Activated CD4-positive, alpha-beta T cell treated with anti-CD3 and anti-CD28 coated beads, Interleukin-2, amount 50 U/mL, for 4 hours (primary cell): ENCODE measurements at regions not wholly inside any gene's neighbourhood (a gene's known extent, or its start where the extent isn't known, plus 50 kb on each side); places are given as distances from the start of the nearest gene placed in this dataset.

ENCODE experiments used
- DNase-seq, 2 experiments: peaks; one replicate each; pipeline ENCODE4 v3.0.0-alpha.2; 2020

- no peak for DNase-seq
Observed at GRCh38 chr15:95644100-95644875, 686.2 kb upstream of the NR2F2 start.

GRCh38 chr15:95645791-95646338, 684.6 kb upstream of the NR2F2 start:
- no peak for DNase-seq

- DNase-seq = no peak
Observed at GRCh38 chr15:95646484-95647273, 683.8 kb upstream of the NR2F2 start.

GRCh38 chr15:95647531-95648277, 682.8 kb upstream of the NR2F2 start:
- no peak for DNase-seq

- DNase-seq = no peak
Observed at GRCh38 chr15:95653361-95653805, 677.1 kb upstream of the NR2F2 start.

GRCh38 chr15:95655089-95655607, 675.4 kb upstream of the NR2F2 start:
- no peak for DNase-seq

- DNase-seq = no peak
Observed at GRCh38 chr15:95656595-95656994, 673.9 kb upstream of the NR2F2 start.

GRCh38 chr15:95658799-95659198, 671.7 kb upstream of the NR2F2 start:
- no peak for DNase-seq

GRCh38 chr15:95659656-95660055, 670.8 kb upstream of the NR2F2 start:
- DNase-seq = no peak

GRCh38 chr15:95662638-95663037, 667.9 kb upstream of the NR2F2 start:
- DNase-seq = no peak

- DNase-seq = no peak
Observed at GRCh38 chr15:95663156-95664100, 667.1 kb upstream of the NR2F2 start.

- no peak for DNase-seq
Observed at GRCh38 chr15:95664450-95664849, 666.0 kb upstream of the NR2F2 start.

- DNase-seq = no peak
Observed at GRCh38 chr15:95669146-95669922, 661.2 kb upstream of the NR2F2 start.

GRCh38 chr15:95674031-95674430, 656.5 kb upstream of the NR2F2 start:
- DNase-seq = no peak

GRCh38 chr15:95676500-95676899, 654.0 kb upstream of the NR2F2 start:
- DNase-seq = no peak

GRCh38 chr15:95679847-95680582, 650.5 kb upstream of the NR2F2 start:
- no peak for DNase-seq

GRCh38 chr15:95680728-95681127, 649.8 kb upstream of the NR2F2 start:
- DNase-seq = no peak

- DNase-seq = no peak
Observed at GRCh38 chr15:95681836-95682544, 648.5 kb upstream of the NR2F2 start.

- no peak for DNase-seq
Observed at GRCh38 chr15:95684126-95684525, 646.4 kb upstream of the NR2F2 start.
